Stomach (tissue), 4 donors: ENCODE measurements at regions not wholly inside any gene's neighbourhood (a gene's known extent, or its start where the extent isn't known, plus 50 kb on each side); places are given as distances from the start of the nearest gene placed in this dataset.

Source experiments
- POLR2A ChIP-seq, 4 donors: fragments of 450-650 bp; IDR thresholded peaks; one replicate each; pipeline ENCODE4 v1.6.1; 2016; ENCODE audit warnings: antibody characterized with exemption in 4 of 4, control low read depth in 2 of 4, mild to moderate bottlenecking in 1 of 4, moderate library complexity in 1 of 4
- TF ChIP-seq, protein P1 (sequence below), 7 experiments: fragments of 450-650 bp in 4 of 7; fragments of 200-600 bp in 3 of 7; sonication (generic) in 3 of 7; IDR thresholded peaks; one replicate each; pipeline ENCODE4 v1.5.1; 2016 to 2019; ENCODE audit warnings: antibody characterized with exemption in 7 of 7, control low read depth in 2 of 7, mild to moderate bottlenecking in 1 of 7

- TF ChIP-seq, protein P1, sequence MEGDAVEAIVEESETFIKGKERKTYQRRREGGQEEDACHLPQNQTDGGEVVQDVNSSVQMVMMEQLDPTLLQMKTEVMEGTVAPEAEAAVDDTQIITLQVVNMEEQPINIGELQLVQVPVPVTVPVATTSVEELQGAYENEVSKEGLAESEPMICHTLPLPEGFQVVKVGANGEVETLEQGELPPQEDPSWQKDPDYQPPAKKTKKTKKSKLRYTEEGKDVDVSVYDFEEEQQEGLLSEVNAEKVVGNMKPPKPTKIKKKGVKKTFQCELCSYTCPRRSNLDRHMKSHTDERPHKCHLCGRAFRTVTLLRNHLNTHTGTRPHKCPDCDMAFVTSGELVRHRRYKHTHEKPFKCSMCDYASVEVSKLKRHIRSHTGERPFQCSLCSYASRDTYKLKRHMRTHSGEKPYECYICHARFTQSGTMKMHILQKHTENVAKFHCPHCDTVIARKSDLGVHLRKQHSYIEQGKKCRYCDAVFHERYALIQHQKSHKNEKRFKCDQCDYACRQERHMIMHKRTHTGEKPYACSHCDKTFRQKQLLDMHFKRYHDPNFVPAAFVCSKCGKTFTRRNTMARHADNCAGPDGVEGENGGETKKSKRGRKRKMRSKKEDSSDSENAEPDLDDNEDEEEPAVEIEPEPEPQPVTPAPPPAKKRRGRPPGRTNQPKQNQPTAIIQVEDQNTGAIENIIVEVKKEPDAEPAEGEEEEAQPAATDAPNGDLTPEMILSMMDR (IDR thresholded peaks at IDR 0.05), result no peak
- TF ChIP-seq POLR2A (IDR thresholded peaks at IDR 0.05), result no peak
Measured at GRCh38 chr1:59169703-59170102, 127.2 kb upstream of the FGGY start.
